ENCODE measurements at regions not wholly inside any gene's neighbourhood (a gene's known extent, or its start where the extent isn't known, plus 50 kb on each side); places are given as distances from the start of the nearest gene placed in this dataset.

DNA sequence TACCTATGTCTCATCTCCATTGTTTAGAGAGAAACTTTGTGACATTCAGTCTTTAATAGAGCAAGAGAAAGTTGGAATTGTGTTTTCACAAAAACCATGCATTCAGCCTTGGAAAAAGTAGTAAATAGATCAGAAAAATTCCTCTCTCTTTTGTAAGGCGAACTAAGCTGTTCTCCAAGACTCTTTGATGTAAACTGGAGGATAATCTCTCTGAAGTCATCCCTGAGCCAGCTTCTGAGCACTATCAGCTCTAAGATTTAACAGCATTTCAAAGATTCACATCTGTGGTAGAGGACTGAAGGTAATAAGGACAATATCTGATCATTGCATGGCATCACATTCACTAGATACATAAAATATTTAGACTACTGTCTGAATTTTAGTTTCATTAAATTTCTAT is 904.6 kb upstream of the ATXN8OS start:
- TF ChIP-seq, protein P1, sequence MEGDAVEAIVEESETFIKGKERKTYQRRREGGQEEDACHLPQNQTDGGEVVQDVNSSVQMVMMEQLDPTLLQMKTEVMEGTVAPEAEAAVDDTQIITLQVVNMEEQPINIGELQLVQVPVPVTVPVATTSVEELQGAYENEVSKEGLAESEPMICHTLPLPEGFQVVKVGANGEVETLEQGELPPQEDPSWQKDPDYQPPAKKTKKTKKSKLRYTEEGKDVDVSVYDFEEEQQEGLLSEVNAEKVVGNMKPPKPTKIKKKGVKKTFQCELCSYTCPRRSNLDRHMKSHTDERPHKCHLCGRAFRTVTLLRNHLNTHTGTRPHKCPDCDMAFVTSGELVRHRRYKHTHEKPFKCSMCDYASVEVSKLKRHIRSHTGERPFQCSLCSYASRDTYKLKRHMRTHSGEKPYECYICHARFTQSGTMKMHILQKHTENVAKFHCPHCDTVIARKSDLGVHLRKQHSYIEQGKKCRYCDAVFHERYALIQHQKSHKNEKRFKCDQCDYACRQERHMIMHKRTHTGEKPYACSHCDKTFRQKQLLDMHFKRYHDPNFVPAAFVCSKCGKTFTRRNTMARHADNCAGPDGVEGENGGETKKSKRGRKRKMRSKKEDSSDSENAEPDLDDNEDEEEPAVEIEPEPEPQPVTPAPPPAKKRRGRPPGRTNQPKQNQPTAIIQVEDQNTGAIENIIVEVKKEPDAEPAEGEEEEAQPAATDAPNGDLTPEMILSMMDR (conservative IDR thresholded peaks at IDR 0.05 in 1 of 2, IDR thresholded peaks at IDR 0.05 in 1 of 2; ENCODE audit: low read depth in 1 of 2, low read length in 2 of 2), result no peak
- TF ChIP-seq EZH2 (IDR thresholded peaks at IDR 0.05; ENCODE audit: low read length, missing control alignments), result no peak

Data from fibroblast of lung (primary cell).